ENCODE measurements at regions not wholly inside any gene's neighbourhood (a gene's known extent, or its start where the extent isn't known, plus 50 kb on each side); places are given as distances from the start of the nearest gene placed in this dataset.

- Histone ChIP-seq H3K36me3 (no peaks in the 10 kb centered on the region), H3K27ac (no peak overlapping the region), H3K9ac (no peak overlapping the region), H3K4me2 (no peak overlapping the region), H4K20me1 (no peaks in the 10 kb centered on the region), H3K9me3 (no peaks in the 10 kb centered on the region), H3K4me3 (no peak overlapping the region), H3K27me3 (no peaks in the 10 kb centered on the region), H3K4me1 (no peaks in the 10 kb centered on the region)
- TF ChIP-seq Cebpa-rat (IDR thresholded peaks at IDR 0.05): no peak
These were observed 178.8 kb downstream of the DACT1 start for GRCh38 chr14:58816416-58817115.

GRCh38 chr14:58817846-58818245 is 180.1 kb downstream of the DACT1 start:
- TF ChIP-seq Cebpa-rat (IDR thresholded peaks at IDR 0.05): no peak
- H3K4me2 ChIP-seq: no peak overlapping the region
- H3K9me3 ChIP-seq: no peaks in the 10 kb centered on the region
- H3K27me3 ChIP-seq: no peaks in the 10 kb centered on the region
- no peaks in the 10 kb centered on the region for H4K20me1 ChIP-seq
- no peaks in the 10 kb centered on the region for H3K36me3 ChIP-seq
- H3K4me3 ChIP-seq: no peak overlapping the region
- no peak overlapping the region for H3K9ac ChIP-seq
- no peak overlapping the region for H3K27ac ChIP-seq
- H3K4me1 ChIP-seq: no peaks in the 10 kb centered on the region

GRCh38 chr14:58820032-58820431 is 182.3 kb downstream of the DACT1 start:
- H3K9me3 ChIP-seq: no peaks in the 10 kb centered on the region
- H3K4me3 ChIP-seq: no peak overlapping the region
- H3K4me1 ChIP-seq: no peaks in the 10 kb centered on the region
- H3K27me3 ChIP-seq: no peaks in the 10 kb centered on the region
- no peaks in the 10 kb centered on the region for H4K20me1 ChIP-seq
- no peak overlapping the region for H3K27ac ChIP-seq
- no peak overlapping the region for H3K9ac ChIP-seq
- TF ChIP-seq Cebpa-rat (IDR thresholded peaks at IDR 0.05): no peak
- H3K4me2 ChIP-seq: no peak overlapping the region
- H3K36me3 ChIP-seq: no peaks in the 10 kb centered on the region

GRCh38 chr14:58821421-58821820 is 183.7 kb downstream of the DACT1 start:
- Histone ChIP-seq H3K9me3 (no peaks in the 10 kb centered on the region), H3K27ac (no peak overlapping the region), H4K20me1 (no peaks in the 10 kb centered on the region), H3K4me1 (no peaks in the 10 kb centered on the region), H3K27me3 (no peaks in the 10 kb centered on the region), H3K36me3 (no peaks in the 10 kb centered on the region), H3K4me2 (no peak overlapping the region), H3K4me3 (no peak overlapping the region), H3K9ac (no peak overlapping the region)
- no peak for TF ChIP-seq Cebpa-rat (IDR thresholded peaks at IDR 0.05)

- Histone ChIP-seq H3K4me3 (no peak overlapping the region), H3K9me3 (peaks cover 8% of the 10 kb centered on the region), H3K4me2 (no peak overlapping the region), H3K9ac (no peak overlapping the region), H3K27ac (no peak overlapping the region), H3K27me3 (no peaks in the 10 kb centered on the region), H3K36me3 (no peaks in the 10 kb centered on the region), H3K4me1 (no peaks in the 10 kb centered on the region), H4K20me1 (no peaks in the 10 kb centered on the region)
- no peak for TF ChIP-seq Cebpa-rat (IDR thresholded peaks at IDR 0.05)
These were observed 185.1 kb downstream of the DACT1 start for GRCh38 chr14:58822856-58823255.

GRCh38 chr14:58823312-58823711 is 185.6 kb downstream of the DACT1 start:
- Histone ChIP-seq H3K9me3 (peaks cover 8% of the 10 kb centered on the region), H3K9ac (no peak overlapping the region), H3K4me1 (no peaks in the 10 kb centered on the region), H3K27ac (no peak overlapping the region), H3K36me3 (no peaks in the 10 kb centered on the region), H3K27me3 (no peaks in the 10 kb centered on the region), H4K20me1 (no peaks in the 10 kb centered on the region), H3K4me3 (no peak overlapping the region), H3K4me2 (no peak overlapping the region)
- no peak for TF ChIP-seq Cebpa-rat (IDR thresholded peaks at IDR 0.05)

- Histone ChIP-seq H3K4me1 (no peaks in the 10 kb centered on the region), H3K9me3 (peaks cover 8% of the 10 kb centered on the region), H3K36me3 (no peaks in the 10 kb centered on the region), H3K4me3 (no peak overlapping the region), H3K27me3 (no peaks in the 10 kb centered on the region), H4K20me1 (no peaks in the 10 kb centered on the region), H3K4me2 (no peak overlapping the region), H3K9ac (no peak overlapping the region), H3K27ac (no peak overlapping the region)
- no peak for TF ChIP-seq Cebpa-rat (IDR thresholded peaks at IDR 0.05)
These were observed 186.3 kb downstream of the DACT1 start for GRCh38 chr14:58824106-58824505.

GRCh38 chr14:58824796-58825195 is 187.0 kb downstream of the DACT1 start:
- no peak overlapping the region for H3K4me3 ChIP-seq
- no peak overlapping the region for H3K4me2 ChIP-seq
- H3K27ac ChIP-seq: no peak overlapping the region
- no peaks in the 10 kb centered on the region for H3K27me3 ChIP-seq
- H3K9me3 ChIP-seq: peaks cover 8% of the 10 kb centered on the region
- no peaks in the 10 kb centered on the region for H4K20me1 ChIP-seq
- no peaks in the 10 kb centered on the region for H3K36me3 ChIP-seq
- H3K9ac ChIP-seq: no peak overlapping the region
- H3K4me1 ChIP-seq: no peaks in the 10 kb centered on the region
- TF ChIP-seq Cebpa-rat (IDR thresholded peaks at IDR 0.05): no peak

GRCh38 chr14:58825606-58826005 is 187.8 kb downstream of the DACT1 start:
- Histone ChIP-seq H3K27me3 (no peaks in the 10 kb centered on the region), H3K4me1 (no peaks in the 10 kb centered on the region), H3K27ac (no peak overlapping the region), H4K20me1 (no peaks in the 10 kb centered on the region), H3K4me2 (no peak overlapping the region), H3K4me3 (no peak overlapping the region), H3K9ac (no peak overlapping the region), H3K36me3 (no peaks in the 10 kb centered on the region), H3K9me3 (peaks cover 8% of the 10 kb centered on the region)
- no peak for TF ChIP-seq Cebpa-rat (IDR thresholded peaks at IDR 0.05)

- Histone ChIP-seq H3K36me3 (no peaks in the 10 kb centered on the region), H3K27ac (no peak overlapping the region), H3K9me3 (peaks cover 8% of the 10 kb centered on the region), H3K27me3 (no peaks in the 10 kb centered on the region), H3K4me1 (no peaks in the 10 kb centered on the region), H3K9ac (no peak overlapping the region), H3K4me3 (no peak overlapping the region), H4K20me1 (no peaks in the 10 kb centered on the region), H3K4me2 (no peak overlapping the region)
- no peak for TF ChIP-seq Cebpa-rat (IDR thresholded peaks at IDR 0.05)
These were observed 189.3 kb downstream of the DACT1 start for GRCh38 chr14:58826845-58827686.
